Lung microvascular endothelial cell (primary cell): ENCODE measurements at regions not wholly inside any gene's neighbourhood (a gene's known extent, or its start where the extent isn't known, plus 50 kb on each side); places are given as distances from the start of the nearest gene placed in this dataset.
"Not testable (repeated sequence)": the region's sequence is repeated elsewhere in the genome, so short reads cannot be mapped to it uniquely, and the experiment has no call there.

Source experiments
- DNase-seq, 2 donors: peaks; one replicate each; pipeline versions ENCODE4 v3.0.0 to v3.0.0-alpha.2; 2010; ENCODE audit warnings: low read depth in 2 of 2

DNA sequence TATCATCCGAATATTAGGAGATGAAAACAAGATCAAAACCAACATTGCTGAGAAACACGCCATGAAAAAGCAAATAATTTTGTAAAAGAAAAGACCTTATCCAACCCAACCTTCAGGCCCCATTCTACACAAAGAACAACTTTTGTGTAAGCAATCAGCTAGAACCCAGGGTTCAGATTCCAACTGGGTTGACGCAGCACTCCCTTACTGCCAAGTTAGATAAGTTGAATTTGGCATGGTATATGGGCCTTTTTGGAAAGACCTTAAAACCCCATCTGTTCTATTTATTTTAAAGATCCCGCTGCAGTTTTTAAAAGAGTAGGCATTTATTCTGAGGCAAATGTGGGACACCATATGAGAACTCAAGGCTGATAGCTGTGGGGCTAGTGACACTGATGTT is 2033.8 kb upstream of the WWC1 start:
- DNase-seq: no peak

DNA sequence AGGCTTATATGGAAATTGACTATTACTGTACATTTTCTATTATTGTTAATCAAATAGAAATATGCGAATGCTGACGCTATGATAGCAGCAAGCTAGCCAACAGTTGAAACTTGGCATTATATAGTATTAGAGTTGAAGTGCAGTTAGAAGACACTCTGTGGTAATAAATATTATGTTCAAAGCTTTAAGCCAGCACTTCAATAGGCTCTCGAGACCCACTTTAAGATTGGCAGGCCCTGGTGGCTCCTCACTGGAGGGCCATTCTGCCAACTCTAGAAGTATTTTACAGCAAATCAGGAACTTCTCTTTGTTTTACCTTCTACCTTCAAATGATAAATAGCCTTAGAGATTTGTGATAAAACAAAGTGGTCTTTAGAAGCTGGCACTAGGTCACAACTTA is 2029.0 kb upstream of the WWC1 start:
- no peak for DNase-seq

DNA sequence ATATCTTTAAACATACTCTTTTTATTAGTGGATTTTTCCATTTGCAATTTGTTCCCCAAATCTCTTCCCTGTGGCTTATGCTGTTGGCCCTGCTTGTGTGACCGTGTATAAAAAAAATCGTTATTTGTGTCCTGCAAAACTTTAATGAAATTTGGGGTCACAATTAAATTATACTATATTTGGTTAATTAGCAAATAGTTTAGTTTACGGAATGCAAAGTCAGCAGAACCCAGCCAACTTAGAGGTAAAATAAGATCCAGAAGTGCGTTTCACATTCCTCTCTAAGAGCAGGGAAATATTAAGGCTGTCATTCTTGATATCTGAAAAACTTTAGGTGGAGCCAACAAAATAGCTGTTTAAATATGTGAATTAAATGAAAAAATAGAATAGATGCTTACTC is 2023.5 kb upstream of the WWC1 start:
- no peak for DNase-seq

DNA sequence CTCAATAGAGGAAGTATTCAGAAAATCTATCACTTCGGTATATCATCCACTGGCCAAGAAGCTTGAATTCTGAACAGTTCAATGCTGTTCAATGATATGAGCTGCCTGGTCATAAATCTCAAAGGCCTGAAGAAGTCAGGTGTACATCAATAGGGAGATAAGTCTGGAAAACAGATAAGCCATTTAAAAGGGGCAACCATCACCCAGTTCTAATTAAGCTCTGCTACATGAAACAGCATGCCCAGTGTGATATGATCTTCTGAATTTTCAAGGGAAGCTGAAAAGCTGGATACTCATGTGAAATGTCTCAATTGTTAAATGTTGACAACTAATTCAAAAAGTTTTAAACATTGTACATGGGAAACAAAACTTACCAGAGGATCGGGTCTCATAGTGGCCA is 2020.7 kb upstream of the WWC1 start:
- DNase-seq: no peak

DNA sequence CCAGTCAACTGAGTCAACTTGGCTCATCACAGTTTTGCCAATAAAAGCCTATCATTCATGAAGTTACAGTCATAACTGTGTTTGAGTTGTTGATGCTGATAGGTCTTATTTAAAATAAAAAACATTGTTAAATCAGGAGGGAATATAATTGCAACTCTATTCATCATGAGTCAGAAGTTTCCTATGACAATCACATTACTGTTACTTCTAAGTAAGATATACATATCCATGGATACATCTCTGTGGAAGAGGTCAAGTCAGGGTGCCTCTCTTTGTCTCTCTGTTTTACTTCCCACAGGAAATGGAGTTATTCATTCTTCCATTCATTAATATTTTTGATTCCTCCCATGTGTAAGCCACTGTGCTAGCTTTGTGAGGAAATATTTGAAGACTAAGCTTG is 2015.4 kb upstream of the WWC1 start:
- no peak for DNase-seq

DNA sequence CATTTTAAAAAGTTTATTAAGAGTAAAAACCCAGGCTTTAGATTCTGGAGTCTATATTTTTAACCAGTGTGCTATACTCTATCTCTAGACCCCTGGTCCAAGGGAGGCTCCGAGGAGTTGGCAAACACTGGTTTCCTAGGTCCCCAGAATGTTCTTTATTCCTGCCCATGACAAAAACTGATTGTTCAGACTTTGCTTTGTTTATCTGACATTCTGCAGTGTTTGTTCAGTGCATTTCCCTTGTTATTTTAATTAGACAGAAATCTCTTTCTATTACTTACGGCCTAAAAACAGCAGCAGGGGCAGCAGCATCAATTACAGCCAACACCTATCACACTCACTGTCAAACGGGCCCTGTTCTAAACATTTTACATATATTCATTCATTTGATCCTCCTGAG is 2011.6 kb upstream of the WWC1 start:
- no peak for DNase-seq

DNA sequence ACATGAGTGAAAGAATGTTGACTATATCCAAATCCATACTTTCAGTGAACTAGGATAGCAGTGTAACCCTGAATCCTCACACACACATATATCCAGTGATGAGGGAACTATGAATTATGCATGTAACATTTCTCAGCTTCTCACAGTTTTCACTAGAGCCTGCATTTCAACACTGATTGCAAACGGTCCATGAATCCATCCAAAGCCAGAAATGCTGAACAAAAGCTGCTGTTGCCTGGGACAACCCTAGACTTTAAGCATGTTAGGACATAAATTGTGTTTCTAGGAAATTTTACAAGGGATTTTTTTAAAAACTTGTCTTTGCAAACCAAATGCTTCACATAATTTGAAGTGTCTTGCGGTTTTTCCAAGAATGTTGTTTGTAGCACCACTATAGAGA is 2010.0 kb upstream of the WWC1 start:
- DNase-seq: no peak

DNA sequence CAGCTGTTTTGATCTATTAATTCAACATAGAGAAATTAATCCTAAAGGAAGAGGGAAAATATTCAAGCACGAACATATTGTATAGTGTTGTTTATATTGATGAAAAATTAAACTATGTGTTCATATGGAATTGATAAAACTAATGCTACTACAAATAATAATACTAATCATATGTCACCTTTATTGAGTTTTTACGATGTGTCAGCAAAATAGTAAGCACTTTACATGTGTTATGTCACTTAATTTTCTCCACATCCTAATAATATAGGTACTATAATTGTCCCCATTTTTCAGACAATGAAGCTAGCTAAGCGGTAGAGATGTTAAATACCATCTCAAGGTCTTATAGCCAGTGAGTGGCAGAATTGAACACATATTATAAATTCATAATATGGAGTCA is 2008.5 kb upstream of the WWC1 start:
- DNase-seq: no peak

DNA sequence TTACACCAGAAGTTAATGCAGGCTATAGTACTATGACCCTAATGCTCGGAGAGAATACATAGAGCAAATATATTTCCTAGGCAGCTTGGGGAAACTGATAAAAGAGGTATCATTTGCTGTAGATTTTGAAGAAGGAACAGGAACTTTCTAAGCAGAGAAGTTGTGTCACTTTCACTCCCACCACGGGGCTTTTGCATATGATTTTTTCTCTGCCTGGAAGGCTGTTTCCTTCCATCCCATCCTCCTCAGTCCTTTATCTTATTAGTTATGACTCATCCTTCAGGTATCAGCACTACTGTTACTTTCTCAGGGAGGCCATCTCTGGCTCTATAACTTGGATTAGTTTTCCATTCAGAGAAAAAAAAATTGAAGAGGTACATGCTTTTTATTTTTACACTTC is 2006.1 kb upstream of the WWC1 start:
- no peak for DNase-seq

DNA sequence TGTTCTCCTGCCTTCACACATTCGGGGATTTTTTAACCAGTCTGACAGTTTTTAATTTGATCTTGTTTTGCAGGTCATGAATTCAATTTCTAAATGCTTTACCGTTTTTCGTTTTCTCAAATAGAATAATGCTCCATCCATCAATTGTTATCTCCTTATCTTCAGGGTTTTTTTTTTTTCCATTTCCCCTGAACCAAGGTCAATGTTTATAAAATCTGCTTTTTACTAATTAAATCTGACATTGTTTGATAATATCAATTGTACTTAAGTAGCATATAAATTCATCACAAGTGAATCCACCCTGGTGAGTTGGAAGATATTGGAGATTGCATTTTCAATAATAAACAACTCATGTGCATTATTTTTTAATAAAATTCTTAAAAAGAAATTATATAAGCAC is 2004.6 kb upstream of the WWC1 start:
- no peak for DNase-seq

DNA sequence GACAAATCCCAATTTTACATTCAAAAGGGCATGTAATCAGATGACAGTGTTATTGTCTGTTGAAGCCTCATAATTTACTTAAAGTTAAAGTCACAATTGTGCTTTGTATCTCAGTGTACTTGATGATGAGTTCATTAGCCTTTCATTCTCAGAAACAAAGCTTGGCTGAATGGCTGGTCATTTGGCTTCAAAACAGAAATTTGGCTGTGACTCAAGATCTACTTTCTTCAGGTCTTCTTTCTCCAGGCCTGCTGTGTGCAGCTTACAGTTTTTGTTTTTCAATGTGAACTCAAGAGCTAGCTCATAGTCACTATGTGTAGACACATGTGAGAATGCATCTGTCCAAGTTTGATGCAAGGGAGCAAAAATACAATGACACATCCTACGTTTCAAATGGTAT is 2003.6 kb upstream of the WWC1 start:
- DNase-seq: no peak

DNA sequence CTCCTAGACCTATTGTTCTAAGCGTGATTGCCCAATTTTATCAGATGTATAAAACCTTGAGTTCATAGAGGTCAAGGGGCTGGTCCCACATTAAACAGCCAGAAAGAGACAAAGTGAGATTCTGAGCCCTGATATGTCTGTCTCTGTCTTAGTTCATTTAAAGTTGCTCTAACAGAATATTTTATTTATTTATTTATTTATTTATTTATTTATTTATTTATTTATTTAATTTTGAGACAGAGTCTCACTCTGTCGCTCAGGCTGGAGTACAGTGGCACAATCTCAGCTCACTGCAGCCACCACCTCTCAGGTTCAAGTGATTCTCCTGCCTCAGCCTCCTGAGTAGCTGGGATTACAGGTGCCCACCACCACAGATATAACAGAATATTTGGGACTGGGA is 1999.6 kb upstream of the WWC1 start:
- not testable (repeated sequence) for DNase-seq

DNA sequence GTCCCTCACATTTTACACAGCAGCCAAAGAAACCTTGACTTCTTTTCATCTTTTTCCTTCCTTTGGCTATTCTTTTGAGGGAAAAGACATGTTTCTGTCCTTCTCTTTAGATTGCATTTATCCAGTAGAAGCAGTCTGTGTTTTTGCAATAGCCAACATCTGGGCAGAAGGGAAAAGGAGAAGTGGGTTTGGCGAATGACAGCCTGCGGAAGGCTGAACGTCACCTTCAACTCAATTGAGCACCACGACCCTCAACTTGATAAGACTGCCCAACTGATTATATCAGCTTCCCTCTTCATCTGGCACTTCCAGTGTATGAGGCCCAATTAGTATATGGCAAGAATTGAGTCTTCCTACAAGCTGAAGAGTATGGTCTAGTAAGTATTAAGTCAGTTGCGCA is 1997.6 kb upstream of the WWC1 start:
- DNase-seq: no peak

DNA sequence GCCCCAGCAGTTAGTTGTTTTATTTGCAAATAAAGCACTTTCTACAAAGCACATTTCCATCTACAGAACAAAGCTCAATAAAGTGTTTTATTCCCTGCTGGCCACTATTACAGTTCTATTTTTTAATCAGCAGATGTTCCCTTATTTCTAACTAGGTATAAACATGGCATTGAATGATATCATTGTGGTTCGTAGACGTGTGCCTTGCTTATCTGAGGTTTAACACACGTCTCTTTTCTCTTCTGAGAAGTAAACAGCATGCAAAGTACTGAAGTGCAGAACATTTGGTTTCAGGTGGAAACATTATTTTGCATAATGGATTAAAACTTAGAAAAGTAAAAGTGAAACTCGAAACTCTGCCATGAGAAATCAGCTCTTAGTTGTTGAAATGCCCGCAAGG is 1989.3 kb upstream of the WWC1 start:
- DNase-seq: no peak

DNA sequence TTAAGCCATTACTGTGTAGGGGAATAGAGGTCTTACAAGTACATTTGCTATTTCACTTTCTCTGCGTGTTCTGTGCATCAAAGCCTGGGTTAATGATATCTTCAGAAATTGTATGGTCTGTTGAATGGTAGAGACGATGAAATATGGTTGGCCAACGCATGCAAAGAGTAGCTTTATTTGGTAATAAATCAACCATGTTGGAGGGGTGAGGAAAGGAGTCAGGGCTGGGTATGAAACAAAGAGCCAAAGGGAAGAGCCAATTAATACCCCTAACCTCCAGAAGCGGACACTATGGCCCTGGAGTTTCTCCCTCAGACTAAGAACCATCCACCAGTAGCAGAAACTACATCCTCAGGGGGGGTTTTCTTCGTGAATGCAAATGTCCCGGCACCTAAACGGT is 1974.0 kb upstream of the WWC1 start:
- DNase-seq: no peak

DNA sequence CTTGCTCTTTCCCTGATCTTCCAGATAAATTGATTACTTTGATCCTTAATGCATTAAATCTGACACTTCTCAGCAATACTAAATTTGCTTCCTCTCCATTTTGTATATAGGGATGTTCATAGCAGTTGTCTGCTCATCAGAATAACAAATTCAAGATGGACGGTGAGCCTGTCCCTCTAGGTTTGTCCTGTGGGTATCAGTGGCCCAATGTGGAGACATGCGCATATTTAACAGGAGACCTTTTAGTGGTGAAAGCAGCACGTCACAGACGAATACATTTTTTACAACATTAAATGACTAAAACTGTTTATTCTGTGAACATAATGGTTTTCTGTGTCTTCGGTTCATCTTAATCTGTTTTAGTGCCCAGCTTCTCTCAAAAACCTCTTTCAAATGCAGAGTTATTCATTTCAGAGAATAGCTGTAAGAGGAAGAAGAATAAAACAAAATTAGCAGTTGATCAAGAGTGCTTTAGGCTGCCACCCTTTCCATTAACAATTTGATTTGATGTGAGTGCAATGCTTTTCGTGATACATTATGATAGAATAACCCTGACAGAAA is 1970.4 kb upstream of the WWC1 start:
- DNase-seq: no peak

DNA sequence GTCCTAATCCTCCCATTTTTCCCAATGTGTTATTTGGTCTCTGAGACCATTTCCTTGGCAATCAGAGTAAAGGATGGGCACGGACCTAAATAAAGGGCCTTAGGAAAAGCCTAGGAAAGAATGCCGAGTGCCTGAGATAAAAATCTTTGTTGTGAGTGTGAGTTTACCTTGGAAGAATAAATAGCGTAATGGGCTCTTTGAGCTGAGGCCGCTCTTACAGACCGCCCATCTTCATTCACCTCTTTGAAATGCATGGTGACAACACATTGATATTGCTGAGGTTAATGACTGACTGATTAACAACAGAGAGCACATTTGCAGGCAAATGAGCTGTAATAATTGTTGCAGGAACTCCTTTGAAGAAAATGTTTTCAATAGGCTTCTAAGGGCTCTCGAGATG is 1967.1 kb upstream of the WWC1 start:
- no peak for DNase-seq

DNA sequence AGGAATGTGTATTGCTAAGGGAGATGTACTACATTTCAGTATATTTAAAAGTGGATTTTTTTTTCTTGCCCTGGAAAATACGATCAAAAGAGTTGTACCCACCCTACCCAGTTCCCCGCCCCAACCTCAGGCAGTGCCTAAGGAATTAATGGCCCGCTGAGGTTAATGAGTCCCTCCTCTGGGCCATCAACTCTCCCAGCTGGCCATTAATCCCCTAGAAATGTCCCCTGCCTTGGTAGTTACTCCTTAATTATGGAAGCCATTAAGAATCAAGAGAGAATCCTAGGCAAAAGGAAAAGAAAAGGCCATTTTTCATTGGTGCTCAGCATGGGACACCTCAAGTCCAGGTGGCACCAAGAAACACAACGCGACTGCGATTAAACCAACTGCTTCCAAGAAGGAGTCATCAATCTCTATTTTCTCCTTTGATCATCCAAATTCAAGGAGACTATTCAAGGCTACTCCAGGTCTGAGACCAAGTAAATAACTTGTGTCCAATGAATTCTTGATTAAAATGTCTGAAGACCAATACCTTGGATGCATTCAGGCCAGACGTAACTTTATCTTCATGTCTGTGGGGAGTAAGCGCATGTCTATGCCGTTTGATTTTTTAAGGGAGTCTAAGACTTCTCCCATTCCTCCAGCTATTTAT is 1962.2 kb upstream of the WWC1 start:
- no peak for DNase-seq

DNA sequence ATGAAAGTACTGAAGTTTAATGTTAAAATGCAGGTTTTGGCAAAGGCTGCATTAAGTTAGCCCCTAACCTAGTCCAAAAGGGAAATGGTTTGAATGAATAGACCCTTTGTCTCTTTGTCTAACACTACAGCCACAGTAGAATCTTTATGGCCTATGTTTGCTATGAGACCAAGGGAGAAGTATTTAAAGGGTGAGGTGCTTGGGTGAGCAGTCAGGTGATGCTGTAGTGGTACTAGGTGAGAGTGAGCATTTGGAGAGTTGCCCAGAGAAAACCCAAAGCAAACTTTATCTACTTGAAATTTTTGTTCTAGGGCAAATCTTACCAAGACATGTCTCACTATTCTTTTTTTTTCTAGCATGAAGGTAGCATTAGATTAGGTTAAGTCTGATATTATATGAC is 1961.4 kb upstream of the WWC1 start:
- no peak for DNase-seq

DNA sequence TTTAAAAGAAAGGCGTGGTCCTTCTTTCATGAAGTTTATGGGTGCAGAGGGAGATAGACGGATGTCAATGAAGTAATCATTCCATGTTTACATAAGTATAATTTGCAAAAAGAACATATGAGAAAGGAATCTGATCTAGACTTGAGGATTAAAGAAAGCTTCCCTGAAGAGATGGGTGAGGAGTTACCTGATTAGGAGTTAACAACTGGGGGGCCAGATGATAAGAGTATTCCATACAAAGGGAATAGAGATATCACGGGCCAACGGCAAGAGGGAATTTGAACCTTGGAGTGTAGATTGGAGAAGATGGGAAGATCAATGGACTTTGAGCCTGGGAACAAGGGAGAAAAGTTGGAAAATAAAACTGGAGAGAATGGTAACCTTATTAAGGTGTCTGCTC is 1959.9 kb upstream of the WWC1 start:
- no peak for DNase-seq

DNA sequence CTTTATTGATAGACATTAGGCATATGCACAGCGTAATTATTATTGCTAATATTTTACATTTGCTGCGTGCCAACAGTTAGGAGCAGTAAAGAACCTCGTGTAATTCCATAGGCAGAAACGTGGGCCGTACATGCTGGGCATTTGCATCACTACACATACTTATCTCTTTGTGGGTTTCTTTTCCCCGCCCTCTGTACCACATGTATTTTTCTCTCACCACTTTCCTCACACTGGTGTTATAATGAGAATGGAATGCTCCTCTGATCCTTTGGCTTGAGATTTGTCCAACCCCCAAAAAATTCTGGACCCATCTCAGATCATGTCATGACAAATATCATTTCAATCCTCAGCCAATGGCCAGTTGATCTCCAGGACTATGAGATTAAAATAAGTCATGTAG is 1952.6 kb upstream of the WWC1 start:
- no peak for DNase-seq

DNA sequence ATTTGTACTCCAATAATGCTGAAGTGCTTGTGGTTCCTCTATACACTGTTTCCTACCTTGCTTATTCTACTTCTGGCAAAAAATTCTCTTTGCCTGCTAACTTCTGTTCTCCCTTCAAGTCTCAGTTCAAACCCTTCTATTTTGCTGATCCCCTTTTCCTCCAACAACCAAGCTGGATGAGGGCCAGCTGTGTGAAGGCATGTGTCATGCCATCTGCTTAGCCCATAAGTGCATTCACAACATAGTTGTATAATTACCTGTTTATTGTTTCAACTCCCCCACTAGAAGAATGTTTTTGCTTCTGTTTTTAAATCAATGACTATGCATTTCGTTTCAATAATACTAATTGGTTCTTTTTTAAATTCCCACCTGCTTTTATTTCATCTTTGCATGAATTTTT is 1951.4 kb upstream of the WWC1 start:
- DNase-seq: no peak

DNA sequence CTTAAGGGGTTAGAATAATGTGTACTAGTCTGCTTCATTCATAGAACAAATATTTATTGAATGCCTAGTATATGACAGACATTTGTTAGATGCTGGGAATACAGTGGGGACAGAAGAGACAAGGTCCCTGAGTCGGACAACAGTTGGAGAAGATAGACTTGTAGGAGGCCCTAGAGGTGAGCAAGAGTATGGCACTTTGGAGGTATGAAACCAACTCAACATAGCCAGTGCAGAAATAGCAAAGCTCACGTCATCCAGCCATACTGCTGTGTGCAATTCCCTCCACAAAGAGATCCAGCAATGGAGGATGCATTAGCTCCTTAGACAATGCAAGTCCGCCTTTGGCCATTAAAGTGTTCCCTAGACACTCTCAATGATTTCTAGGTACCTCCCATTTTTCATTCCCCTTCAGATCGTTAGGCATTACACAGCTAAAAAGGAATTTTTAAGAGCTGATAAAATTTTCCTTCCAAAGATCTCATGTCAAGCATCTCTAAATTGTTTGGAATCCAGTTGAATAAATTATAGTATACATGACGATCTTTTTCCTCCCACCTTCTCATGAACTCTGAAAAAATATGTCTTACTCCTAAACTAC is 1949.6 kb upstream of the WWC1 start:
- DNase-seq: no peak

DNA sequence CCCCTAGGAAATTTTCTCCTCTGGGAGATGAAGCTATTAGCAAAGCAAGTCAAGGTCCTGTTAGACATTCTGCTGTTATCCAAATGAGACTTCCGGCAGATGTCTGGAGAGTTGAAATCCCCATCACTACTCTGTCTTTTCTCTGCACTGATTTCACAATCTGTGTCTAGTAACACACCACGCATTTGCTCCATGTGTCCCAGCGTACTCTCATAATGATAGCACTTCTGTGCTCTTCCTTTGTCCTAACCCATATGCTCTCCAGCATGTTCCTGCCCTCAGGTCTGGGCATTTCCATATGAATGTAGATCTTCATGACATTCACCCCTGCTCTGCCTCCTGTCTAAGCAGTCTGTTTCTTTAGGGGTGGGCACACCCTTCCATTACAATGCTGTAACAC is 1949.0 kb upstream of the WWC1 start:
- no peak for DNase-seq
